Posterior vena cava (tissue), 2 donors: ENCODE measurements at regions not wholly inside any gene's neighbourhood (a gene's known extent, or its start where the extent isn't known, plus 50 kb on each side); places are given as distances from the start of the nearest gene placed in this dataset.
A peak's percentile ranks its signal among the peaks of the same experiment; 100 is the strongest.

Experiments
- DNase-seq: peaks from one replicate; pipeline ENCODE4 v3.0.0-alpha.2; 2020; ENCODE audit warnings: low spot score
- intact Hi-C, 2 donors: fragments of 100-400 bp; cut with DNase I; formaldehyde crosslinking; loops; one replicate each; pipeline versions ENCODE4 v1.14.1 to v1.14.2; 2022 to 2023
- donor health status: DM: yes; HTN: yes; CAD: no.
- donor health status: DM: yes; HTN: yes; CAD: no.

GRCh38 chr1:58922302-58923089 is 138.6 kb upstream of the JUN start:
- DNase-seq: peak; percentile 84
- intact Hi-C loops: no loop called here

- DNase-seq: no peak
Observed at GRCh38 chr1:58923090-58923470, 139.2 kb upstream of the JUN start.

GRCh38 chr1:58924016-58924565 is 140.2 kb upstream of the JUN start:
- intact Hi-C loops: no loop called here
- no peak for DNase-seq

More at GRCh38 chr1:58923090-58923470, 139.2 kb upstream of the JUN start:
- intact Hi-C loops: no loop called here

- DNase-seq: no peak
- intact Hi-C loops: no loop called here
Observed at GRCh38 chr1:58924821-58925220, 141.0 kb upstream of the JUN start.

- intact Hi-C loops: no loop called here
Observed at GRCh38 chr1:58925247-58925646, 141.4 kb upstream of the JUN start.

GRCh38 chr1:58926152-58926551 is 142.3 kb upstream of the JUN start:
- intact Hi-C loops: no loop called here
- DNase-seq: no peak

More at GRCh38 chr1:58925247-58925646, 141.4 kb upstream of the JUN start:
- no peak for DNase-seq

- intact Hi-C loops: no loop called here
- no peak for DNase-seq
Observed at GRCh38 chr1:58927041-58927721, 143.3 kb upstream of the JUN start.

- DNase-seq: no peak
- intact Hi-C loops: no loop called here
Observed at GRCh38 chr1:58927722-58928085, 143.9 kb upstream of the JUN start.

GRCh38 chr1:58928514-58928913 is 144.7 kb upstream of the JUN start:
- no peak for DNase-seq

GRCh38 chr1:58929671-58930325 is 146.0 kb upstream of the JUN start:
- intact Hi-C loops: no loop called here
- no peak for DNase-seq

More at GRCh38 chr1:58928514-58928913, 144.7 kb upstream of the JUN start:
- intact Hi-C loops: no loop called here

- intact Hi-C loops: no loop called here
- no peak for DNase-seq
Observed at GRCh38 chr1:58931024-58931423, 147.2 kb upstream of the JUN start.

- intact Hi-C loops: no loop called here
- no peak for DNase-seq
Observed at GRCh38 chr1:58931756-58932155, 147.9 kb upstream of the JUN start.

- intact Hi-C loops: no loop called here
- no peak for DNase-seq
Observed at GRCh38 chr1:58932859-58933598, 149.2 kb upstream of the JUN start.

GRCh38 chr1:58933599-58933926 is 149.7 kb upstream of the JUN start:
- no peak for DNase-seq
- intact Hi-C loops: no loop called here

- intact Hi-C loops: no loop called here
- DNase-seq: no peak
Observed at GRCh38 chr1:58934706-58935105, 150.9 kb upstream of the JUN start.

- no peak for DNase-seq
- intact Hi-C loops: no loop called here
Observed at GRCh38 chr1:58936973-58937372, 153.1 kb upstream of the JUN start.

GRCh38 chr1:58939146-58939545 is 155.3 kb upstream of the JUN start:
- DNase-seq: no peak
- intact Hi-C loops: no loop called here

- DNase-seq: no peak
- intact Hi-C loops: no loop called here
Observed at GRCh38 chr1:58939666-58940370, 156.0 kb upstream of the JUN start.
